Ishikawa (cell line): ENCODE measurements at regions not wholly inside any gene's neighbourhood (a gene's known extent, or its start where the extent isn't known, plus 50 kb on each side); places are given as distances from the start of the nearest gene placed in this dataset.

Experiments used
- CEBPB ChIP-seq: IDR thresholded peaks from 2 replicates; pipeline ENCODE4 v1.6.1; 2012
- EGR1 ChIP-seq: IDR thresholded peaks from 2 replicates; pipeline ENCODE4 v1.6.1; 2012
- EP300 ChIP-seq: IDR thresholded peaks from 2 replicates; pipeline ENCODE4 v1.6.1; 2012; ENCODE audit warnings: borderline replicate concordance
- FOXM1 ChIP-seq: IDR thresholded peaks from 2 replicates; pipeline ENCODE4 v1.6.1; 2012; ENCODE audit warnings: low read depth, borderline replicate concordance
- MAX ChIP-seq: IDR thresholded peaks from 2 replicates; pipeline ENCODE4 v1.6.1; 2012
- NFIC ChIP-seq: IDR thresholded peaks from 2 replicates; pipeline ENCODE4 v1.6.1; 2012
- RAD21 ChIP-seq: IDR thresholded peaks from 2 replicates; pipeline ENCODE4 v1.6.1; 2012; ENCODE audit warnings: low read depth
- REST ChIP-seq: IDR thresholded peaks from 2 replicates; pipeline ENCODE4 v1.6.1; 2012; ENCODE audit warnings: low read depth, mild to moderate bottlenecking
- TAF1 ChIP-seq: IDR thresholded peaks from 2 replicates; pipeline ENCODE4 v1.6.1; 2012; ENCODE audit warnings: low read depth, mild to moderate bottlenecking
- TCF12 ChIP-seq: IDR thresholded peaks from 2 replicates; pipeline ENCODE4 v1.6.1; 2012; ENCODE audit warnings: low read depth
- TEAD4 ChIP-seq: IDR thresholded peaks from 2 replicates; pipeline ENCODE4 v1.6.1; 2012
- USF1 ChIP-seq: IDR thresholded peaks from 2 replicates; pipeline ENCODE4 v1.6.1; 2012
- YY1 ChIP-seq: IDR thresholded peaks from 2 replicates; pipeline ENCODE4 v1.6.1; 2012; ENCODE audit warnings: low read depth
- ZBTB7A ChIP-seq: IDR thresholded peaks from 2 replicates; pipeline ENCODE4 v1.6.1; 2012; ENCODE audit warnings: low read depth

- no peak for TF ChIP-seq REST
- no peak for TF ChIP-seq EP300
- TF ChIP-seq EGR1, result no peak
- TF ChIP-seq USF1, result no peak
- no peak for TF ChIP-seq CEBPB
- TF ChIP-seq TAF1, result no peak
- no peak for TF ChIP-seq MAX
- TF ChIP-seq ZBTB7A, result no peak
- no peak for TF ChIP-seq YY1
- TF ChIP-seq FOXM1, result no peak
- no peak for TF ChIP-seq TCF12
- TF ChIP-seq NFIC, result no peak
- TF ChIP-seq RAD21, result no peak
- no peak for TF ChIP-seq TEAD4
Observed at GRCh38 chr18:44149706-44150105, 531.0 kb upstream of the SETBP1 start.
